ENCODE measurements at regions not wholly inside any gene's neighbourhood (a gene's known extent, or its start where the extent isn't known, plus 50 kb on each side); places are given as distances from the start of the nearest gene placed in this dataset.

DNA sequence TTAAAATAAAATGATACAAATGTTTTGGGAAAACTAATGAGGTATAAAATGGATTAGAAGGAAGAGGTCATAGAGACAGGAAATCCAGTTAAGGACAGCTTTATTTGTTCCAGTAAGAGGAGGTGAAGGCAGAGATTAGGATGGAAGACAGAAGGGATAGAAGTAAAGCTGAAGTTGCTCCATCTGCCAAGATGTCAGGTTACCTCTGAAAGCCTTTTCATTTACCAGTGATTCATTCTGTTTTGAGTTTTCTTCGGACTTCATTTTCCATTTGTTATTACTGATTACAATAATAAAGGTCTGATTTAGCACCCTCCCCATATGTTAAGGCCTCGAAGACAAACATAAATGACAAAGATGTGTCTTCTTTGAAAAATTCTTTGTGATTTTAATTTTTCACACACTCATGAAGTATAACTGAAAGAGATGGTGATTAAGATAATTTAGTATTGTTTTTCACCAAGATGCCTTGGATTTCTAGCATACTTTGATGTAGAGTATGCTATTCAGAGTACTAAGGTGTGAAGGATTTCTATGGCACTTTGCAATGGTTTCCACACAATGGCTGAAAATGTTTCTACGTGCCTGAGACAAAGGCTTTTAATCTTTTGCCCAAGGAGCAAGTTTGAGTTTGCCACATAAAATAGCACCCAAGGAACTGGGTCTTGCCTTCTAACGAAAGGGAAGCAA, 75.4 kb upstream of the PLAAT1 start:
- TF ChIP-seq ZNF600 (tag by site-specific recombination; IDR thresholded peaks at IDR 0.05) (no peak), TRIM28 (IDR thresholded peaks at IDR 0.05; ENCODE audit: borderline replicate concordance, low read length) (no peak), BCL11A (tag by site-specific recombination; IDR thresholded peaks at IDR 0.05; ENCODE audit: low read depth) (no peak), ZNF747 (tag by site-specific recombination; IDR thresholded peaks at IDR 0.05) (no peak), ZNF121 (tag by site-specific recombination; IDR thresholded peaks at IDR 0.05) (no peak), ZNF274 (IDR thresholded peaks at IDR 0.05; ENCODE audit: low read length) (no peak), ZNF274 (tag by site-specific recombination; IDR thresholded peaks at IDR 0.05; ENCODE audit: borderline replicate concordance) (no peak)
- TF ChIP-seq, protein P1, sequence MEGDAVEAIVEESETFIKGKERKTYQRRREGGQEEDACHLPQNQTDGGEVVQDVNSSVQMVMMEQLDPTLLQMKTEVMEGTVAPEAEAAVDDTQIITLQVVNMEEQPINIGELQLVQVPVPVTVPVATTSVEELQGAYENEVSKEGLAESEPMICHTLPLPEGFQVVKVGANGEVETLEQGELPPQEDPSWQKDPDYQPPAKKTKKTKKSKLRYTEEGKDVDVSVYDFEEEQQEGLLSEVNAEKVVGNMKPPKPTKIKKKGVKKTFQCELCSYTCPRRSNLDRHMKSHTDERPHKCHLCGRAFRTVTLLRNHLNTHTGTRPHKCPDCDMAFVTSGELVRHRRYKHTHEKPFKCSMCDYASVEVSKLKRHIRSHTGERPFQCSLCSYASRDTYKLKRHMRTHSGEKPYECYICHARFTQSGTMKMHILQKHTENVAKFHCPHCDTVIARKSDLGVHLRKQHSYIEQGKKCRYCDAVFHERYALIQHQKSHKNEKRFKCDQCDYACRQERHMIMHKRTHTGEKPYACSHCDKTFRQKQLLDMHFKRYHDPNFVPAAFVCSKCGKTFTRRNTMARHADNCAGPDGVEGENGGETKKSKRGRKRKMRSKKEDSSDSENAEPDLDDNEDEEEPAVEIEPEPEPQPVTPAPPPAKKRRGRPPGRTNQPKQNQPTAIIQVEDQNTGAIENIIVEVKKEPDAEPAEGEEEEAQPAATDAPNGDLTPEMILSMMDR (tag by site-specific recombination; IDR thresholded peaks at IDR 0.05): no peak
